B cell (primary cell): ENCODE measurements at regions not wholly inside any gene's neighbourhood (a gene's known extent, or its start where the extent isn't known, plus 50 kb on each side); places are given as distances from the start of the nearest gene placed in this dataset.

ENCODE experiments used
- EZH2 ChIP-seq: IDR thresholded peaks from 2 replicates; pipeline ENCODE4 v1.6.1; 2012; ENCODE audit warnings: borderline replicate concordance, low read depth, mild to moderate bottlenecking, moderate library complexity, low read length; ENCODE audit not compliant: insufficient read depth, poor library complexity, severe bottlenecking
- TF ChIP-seq, protein P1 (sequence below): fragments of 200-600 bp; IDR thresholded peaks from one replicate; pipeline ENCODE4 v1.8.0; 2022; ENCODE audit warnings: antibody characterized with exemption, mild to moderate bottlenecking

DNA sequence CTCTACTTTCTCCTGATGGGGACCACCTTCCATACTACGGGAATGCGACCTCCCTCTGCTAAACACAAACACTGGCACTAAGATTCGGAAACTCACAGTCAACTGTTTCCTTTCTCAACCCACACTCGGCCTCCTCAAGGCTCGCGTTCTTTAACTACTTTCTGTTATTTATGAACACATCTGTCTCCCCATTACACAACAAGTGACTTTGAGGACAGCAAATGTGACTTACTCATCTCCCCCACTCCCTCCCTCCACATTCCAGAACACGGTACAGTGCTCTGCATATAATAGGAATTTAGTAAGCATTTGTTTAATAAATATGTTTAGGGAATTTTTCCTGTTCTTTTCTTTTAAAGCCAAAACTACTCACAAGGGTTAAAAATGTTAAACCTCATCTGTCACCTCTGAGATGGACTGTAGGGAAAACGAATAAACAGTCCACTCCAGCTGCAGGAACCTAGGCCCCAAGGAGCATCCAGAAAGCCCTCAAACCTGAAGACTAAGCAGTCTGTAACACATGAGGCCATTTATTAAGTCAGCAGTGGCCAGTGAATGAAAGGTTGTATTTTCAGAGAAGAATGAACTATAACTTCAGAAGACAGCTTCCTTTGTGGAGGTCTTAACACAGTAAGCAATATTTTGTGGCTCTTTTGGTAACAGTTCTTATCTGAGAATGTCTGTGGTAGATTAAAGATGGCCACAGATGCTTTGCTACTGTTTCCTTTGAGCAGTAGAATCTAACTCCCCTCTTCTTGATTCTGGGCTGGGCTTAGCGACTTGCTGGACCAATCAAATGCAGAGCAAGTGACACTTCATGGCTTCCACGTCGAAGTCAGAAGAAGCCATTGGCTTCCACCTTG is 209.6 kb upstream of the DTNBP1 start:
- TF ChIP-seq, protein P1, sequence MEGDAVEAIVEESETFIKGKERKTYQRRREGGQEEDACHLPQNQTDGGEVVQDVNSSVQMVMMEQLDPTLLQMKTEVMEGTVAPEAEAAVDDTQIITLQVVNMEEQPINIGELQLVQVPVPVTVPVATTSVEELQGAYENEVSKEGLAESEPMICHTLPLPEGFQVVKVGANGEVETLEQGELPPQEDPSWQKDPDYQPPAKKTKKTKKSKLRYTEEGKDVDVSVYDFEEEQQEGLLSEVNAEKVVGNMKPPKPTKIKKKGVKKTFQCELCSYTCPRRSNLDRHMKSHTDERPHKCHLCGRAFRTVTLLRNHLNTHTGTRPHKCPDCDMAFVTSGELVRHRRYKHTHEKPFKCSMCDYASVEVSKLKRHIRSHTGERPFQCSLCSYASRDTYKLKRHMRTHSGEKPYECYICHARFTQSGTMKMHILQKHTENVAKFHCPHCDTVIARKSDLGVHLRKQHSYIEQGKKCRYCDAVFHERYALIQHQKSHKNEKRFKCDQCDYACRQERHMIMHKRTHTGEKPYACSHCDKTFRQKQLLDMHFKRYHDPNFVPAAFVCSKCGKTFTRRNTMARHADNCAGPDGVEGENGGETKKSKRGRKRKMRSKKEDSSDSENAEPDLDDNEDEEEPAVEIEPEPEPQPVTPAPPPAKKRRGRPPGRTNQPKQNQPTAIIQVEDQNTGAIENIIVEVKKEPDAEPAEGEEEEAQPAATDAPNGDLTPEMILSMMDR = no peak
- TF ChIP-seq EZH2 = no peak
